Activated CD4-positive, alpha-beta T cell treated with anti-CD3 and anti-CD28 coated beads, Interleukin-2, amount 10 ng/mL, durations not matched to agents 7 days and 5 days (primary cell): ENCODE measurements at regions not wholly inside any gene's neighbourhood (a gene's known extent, or its start where the extent isn't known, plus 50 kb on each side); places are given as distances from the start of the nearest gene placed in this dataset.
"Not testable (repeated sequence)": the region's sequence is repeated elsewhere in the genome, so short reads cannot be mapped to it uniquely, and the experiment has no call there.

Experiments
- CTCF ChIA-PET: fragments of 350-600 bp; sonication (Branson Sonifier 250); formaldehyde crosslinking; loops from one replicate; lab custom pipeline; 2021; ENCODE audit warnings: antibody characterized with exemption; lab: Charles Lee
- POLR2A ChIA-PET: fragments of 350-600 bp; sonication (Branson Sonifier 250); formaldehyde crosslinking; loops from one replicate; lab custom pipeline; 2021; ENCODE audit warnings: antibody characterized with exemption; lab: Charles Lee
- DNase-seq: peaks from one replicate; pipeline ENCODE4 v3.0.0-alpha.2; 2020
- H3K27ac Mint-ChIP-seq: one replicate; pipeline ENCODE4 v1.8.0; 2021; ENCODE audit warnings: mild to moderate bottlenecking, moderate library complexity, mixed read lengths
- H3K27me3 Mint-ChIP-seq: one replicate; pipeline ENCODE4 v1.8.0; 2021; ENCODE audit warnings: mixed read lengths
- H3K36me3 Mint-ChIP-seq: one replicate; pipeline ENCODE4 v1.8.0; 2021; ENCODE audit warnings: low read depth, mixed read lengths
- H3K4me1 Mint-ChIP-seq: one replicate; pipeline ENCODE4 v1.8.0; 2021; ENCODE audit warnings: mixed read lengths
- H3K4me3 Mint-ChIP-seq: one replicate; pipeline ENCODE4 v1.8.0; 2021; ENCODE audit warnings: mild to moderate bottlenecking, moderate library complexity, mixed read lengths
- H3K9me3 Mint-ChIP-seq: one replicate; pipeline ENCODE4 v1.8.0; 2021; ENCODE audit warnings: mixed read lengths

DNA sequence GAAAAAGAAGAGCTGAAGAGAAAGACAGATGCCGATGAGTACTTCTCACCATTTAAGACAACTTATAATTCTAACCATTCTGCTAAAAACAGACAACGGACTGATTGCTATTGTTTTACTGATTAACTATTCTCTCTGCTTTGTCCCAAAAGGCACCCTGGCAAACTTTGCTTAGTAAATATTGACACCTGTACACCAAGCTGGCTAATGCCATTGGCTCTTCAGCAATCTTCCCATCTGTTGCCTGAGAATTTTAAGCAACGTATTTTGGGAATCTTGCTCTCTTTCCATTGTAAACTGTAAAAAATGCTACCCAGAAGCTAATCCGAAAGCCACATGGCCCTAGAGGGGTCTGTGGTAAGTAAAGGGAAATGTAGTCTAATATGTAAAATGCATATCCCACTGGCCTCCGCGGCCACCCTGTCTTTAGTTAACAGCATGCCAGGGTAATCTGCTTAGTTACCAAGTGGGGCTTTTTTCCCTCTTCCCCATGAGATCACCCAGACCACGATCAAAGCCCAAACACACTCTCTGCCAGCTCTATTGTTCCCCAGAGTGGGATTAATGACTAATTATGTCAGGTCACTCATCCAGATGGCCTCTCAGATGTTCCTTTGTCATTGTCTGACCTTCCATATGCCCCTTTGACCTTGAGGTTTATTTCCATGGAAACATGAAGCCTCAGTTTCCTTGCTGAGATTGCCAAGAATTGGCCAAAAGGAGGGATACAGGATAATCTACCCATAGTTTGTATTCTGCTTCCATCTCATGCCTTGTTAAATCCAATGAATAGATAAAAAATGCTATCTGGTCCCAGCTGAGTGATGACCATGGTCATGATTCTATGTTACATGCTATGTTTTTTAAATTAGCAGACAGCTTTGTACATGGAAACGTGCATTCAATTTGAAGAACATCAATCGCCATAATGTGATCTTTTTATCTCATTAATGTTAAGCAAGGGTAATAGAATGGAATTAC, 216.4 kb upstream of the MCHR2 start:
- no peaks in the 10 kb centered on the region for H3K36me3 Mint-ChIP-seq
- H3K9me3 Mint-ChIP-seq = no peaks in the 10 kb centered on the region
- no peak overlapping the region for H3K27ac Mint-ChIP-seq
- no peaks in the 10 kb centered on the region for H3K27me3 Mint-ChIP-seq
- no peaks in the 10 kb centered on the region for H3K4me1 Mint-ChIP-seq
- ChIA-PET CTCF (no interaction called here), POLR2A (no interaction called here)
- no peak for DNase-seq
- H3K4me3 Mint-ChIP-seq = no peak overlapping the region

- DNase-seq = no peak
- Mint-ChIP-seq H3K4me3 (no peak overlapping the region), H3K27ac (no peak overlapping the region), H3K4me1 (no peaks in the 10 kb centered on the region), H3K27me3 (no peaks in the 10 kb centered on the region), H3K9me3 (no peaks in the 10 kb centered on the region), H3K36me3 (no peaks in the 10 kb centered on the region)
- ChIA-PET CTCF (no interaction called here), POLR2A (no interaction called here)
Observed at GRCh38 chr6:100209323-100210136, 215.5 kb upstream of the MCHR2 start.

DNA sequence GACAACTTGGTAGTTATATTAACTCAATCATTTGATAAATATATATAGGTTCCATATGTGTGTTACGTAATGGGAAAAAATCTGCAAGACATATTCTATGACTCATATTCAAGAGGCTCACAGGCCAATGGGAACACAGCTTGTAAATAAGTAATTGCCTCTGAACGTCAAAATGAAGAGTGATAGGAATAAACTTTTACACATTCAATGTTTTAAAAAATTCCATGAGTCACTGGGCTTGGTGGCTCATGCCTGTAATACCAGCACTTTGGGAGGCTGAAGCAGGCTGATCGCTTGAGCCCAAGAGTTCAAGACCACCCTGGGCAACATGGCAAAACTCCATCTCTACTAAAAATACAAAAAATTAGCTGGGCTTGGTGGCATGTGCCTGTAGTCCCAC, 209.4 kb upstream of the MCHR2 start:
- POLR2A ChIA-PET = no interaction called here
- Mint-ChIP-seq H3K36me3 (no peaks in the 10 kb centered on the region), H3K27ac (no peak overlapping the region), H3K4me1 (no peaks in the 10 kb centered on the region), H3K9me3 (no peaks in the 10 kb centered on the region), H3K27me3 (no peaks in the 10 kb centered on the region), H3K4me3 (no peak overlapping the region)
- DNase-seq = no peak
- CTCF ChIA-PET = no interaction called here

- DNase-seq = no peak
- no peaks in the 10 kb centered on the region for H3K4me1 Mint-ChIP-seq
- H3K4me3 Mint-ChIP-seq = no peak overlapping the region
- ChIA-PET CTCF (no interaction called here), POLR2A (interaction anchor here (0.6 kb wide), 1 partner anchor 553 kb away, joined by 3 read pairs; no protein-coding TSS in a partner anchor)
- H3K9me3 Mint-ChIP-seq = no peaks in the 10 kb centered on the region
- no peaks in the 10 kb centered on the region for H3K27me3 Mint-ChIP-seq
- no peaks in the 10 kb centered on the region for H3K36me3 Mint-ChIP-seq
- H3K27ac Mint-ChIP-seq = no peak overlapping the region
Observed at GRCh38 chr6:100202417-100203194, 208.6 kb upstream of the MCHR2 start.

DNA sequence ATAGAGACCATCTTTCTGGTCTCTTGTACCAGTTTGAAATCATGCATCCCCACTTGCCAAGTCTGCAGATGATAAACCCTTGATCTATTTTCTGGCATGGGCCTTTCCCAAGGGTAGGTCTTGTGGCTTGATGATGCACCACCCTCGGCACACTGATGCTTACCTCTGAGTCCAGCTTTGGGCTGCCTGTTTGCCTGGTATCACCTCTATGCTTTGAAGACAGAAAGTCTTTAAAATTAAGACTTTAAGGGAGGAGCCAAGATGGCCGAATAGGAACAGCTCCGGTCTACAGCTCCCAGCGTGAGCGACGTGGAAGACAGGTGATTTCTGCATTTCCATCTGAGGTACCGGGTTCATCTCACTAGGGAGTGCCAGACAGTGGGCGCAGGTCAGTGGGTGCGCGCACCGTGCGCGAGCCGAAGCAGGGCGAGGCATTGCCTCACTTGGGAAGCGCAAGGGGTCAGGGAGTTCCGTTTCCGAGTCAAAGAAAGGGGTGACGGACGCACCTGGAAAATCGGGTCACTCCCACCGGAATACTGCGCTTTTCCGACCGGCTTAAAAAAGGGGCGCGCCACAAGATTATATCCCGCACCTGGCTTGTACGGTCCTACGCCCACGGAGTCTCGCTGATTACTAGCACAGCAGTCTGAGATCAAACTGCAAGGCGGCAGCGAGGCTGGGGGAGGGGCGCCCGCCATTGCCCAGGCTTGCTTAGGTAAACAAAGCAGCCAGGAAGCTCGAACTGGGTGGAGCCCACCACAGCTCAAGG, 202.4 kb upstream of the MCHR2 start:
- POLR2A ChIA-PET, H3K36me3 Mint-ChIP-seq, CTCF ChIA-PET, DNase-seq, H3K4me3 Mint-ChIP-seq, H3K27ac Mint-ChIP-seq, H3K27me3 Mint-ChIP-seq, H3K4me1 Mint-ChIP-seq, H3K9me3 Mint-ChIP-seq: not testable (repeated sequence)

DNA sequence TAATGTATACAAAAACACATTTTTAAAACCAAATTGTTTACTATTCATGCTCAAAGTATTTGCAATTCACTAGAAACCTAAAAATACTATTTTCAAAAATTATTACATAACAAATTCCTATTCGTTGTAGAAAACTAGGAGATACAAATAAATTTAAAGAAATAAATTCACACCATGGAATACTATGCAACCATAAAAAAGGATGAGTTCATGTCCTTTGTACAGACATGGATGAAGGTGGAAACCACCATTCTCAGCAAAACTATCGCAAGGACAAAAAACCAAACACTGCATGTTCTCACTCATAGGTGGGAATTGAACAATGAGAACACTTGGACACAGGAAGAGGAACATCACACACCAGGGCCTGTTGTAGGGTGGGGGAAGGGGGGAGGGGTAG, 201.2 kb upstream of the MCHR2 start:
- POLR2A ChIA-PET, H3K4me1 Mint-ChIP-seq, H3K27me3 Mint-ChIP-seq, DNase-seq, H3K36me3 Mint-ChIP-seq, CTCF ChIA-PET, H3K4me3 Mint-ChIP-seq, H3K27ac Mint-ChIP-seq, H3K9me3 Mint-ChIP-seq: not testable (repeated sequence)

GRCh38 chr6:100194535-100194934, 200.5 kb upstream of the MCHR2 start:
- Mint-ChIP-seq H3K27me3 (peaks cover 2% of the 10 kb centered on the region), H3K4me3 (no peak overlapping the region), H3K36me3 (no peaks in the 10 kb centered on the region), H3K27ac (no peak overlapping the region), H3K4me1 (no peaks in the 10 kb centered on the region), H3K9me3 (no peaks in the 10 kb centered on the region)
- POLR2A ChIA-PET = no interaction called here
- no peak for DNase-seq
- CTCF ChIA-PET = no interaction called here

GRCh38 chr6:100188754-100189153, 194.7 kb upstream of the MCHR2 start:
- Mint-ChIP-seq H3K27ac (no peak overlapping the region), H3K4me3 (no peak overlapping the region), H3K4me1 (no peaks in the 10 kb centered on the region), H3K27me3 (peaks cover 8% of the 10 kb centered on the region), H3K36me3 (no peaks in the 10 kb centered on the region), H3K9me3 (no peaks in the 10 kb centered on the region)
- POLR2A ChIA-PET = no interaction called here
- CTCF ChIA-PET = no interaction called here
- no peak for DNase-seq

GRCh38 chr6:100186552-100186951, 192.5 kb upstream of the MCHR2 start:
- ChIA-PET POLR2A (no interaction called here), CTCF (no interaction called here)
- Mint-ChIP-seq H3K36me3 (no peaks in the 10 kb centered on the region), H3K4me3 (no peak overlapping the region), H3K27me3 (peaks cover 11% of the 10 kb centered on the region), H3K9me3 (no peaks in the 10 kb centered on the region), H3K27ac (no peak overlapping the region), H3K4me1 (no peaks in the 10 kb centered on the region)
- no peak for DNase-seq

DNA sequence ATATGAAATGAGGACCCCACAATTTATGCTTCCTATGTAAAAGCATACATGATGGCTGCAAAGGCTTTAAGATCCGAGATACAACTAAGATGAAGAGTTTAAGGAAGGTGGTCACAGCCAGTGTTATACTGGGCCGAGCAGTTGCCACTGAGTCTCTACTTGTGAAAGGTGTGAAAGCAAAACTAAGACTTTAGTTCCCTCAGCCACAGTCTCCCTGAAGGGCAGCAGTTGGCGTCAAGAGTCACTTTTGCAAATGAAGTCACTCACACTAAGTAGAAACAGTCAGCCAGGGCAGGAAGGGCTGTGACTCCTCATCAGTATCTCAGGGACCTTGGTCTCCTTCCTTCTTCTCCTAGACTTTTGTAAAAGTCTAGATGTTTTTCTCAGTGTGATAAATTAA, 191.6 kb upstream of the MCHR2 start:
- Mint-ChIP-seq H3K9me3 (no peaks in the 10 kb centered on the region), H3K4me1 (no peaks in the 10 kb centered on the region), H3K36me3 (no peaks in the 10 kb centered on the region), H3K27ac (no peak overlapping the region), H3K27me3 (peaks cover 10% of the 10 kb centered on the region), H3K4me3 (no peak overlapping the region)
- ChIA-PET CTCF (no interaction called here), POLR2A (no interaction called here)
- no peak for DNase-seq

GRCh38 chr6:100184473-100184872, 190.4 kb upstream of the MCHR2 start:
- Mint-ChIP-seq H3K27ac (no peak overlapping the region), H3K36me3 (no peaks in the 10 kb centered on the region), H3K9me3 (no peaks in the 10 kb centered on the region), H3K4me1 (no peaks in the 10 kb centered on the region), H3K27me3 (peaks cover 12% of the 10 kb centered on the region), H3K4me3 (no peak overlapping the region)
- no peak for DNase-seq
- ChIA-PET POLR2A (no interaction called here), CTCF (no interaction called here)

GRCh38 chr6:100182313-100182712, 188.3 kb upstream of the MCHR2 start:
- H3K36me3 Mint-ChIP-seq = no peaks in the 10 kb centered on the region
- peaks cover 9% of the 10 kb centered on the region for H3K27me3 Mint-ChIP-seq
- CTCF ChIA-PET = no interaction called here
- H3K4me3 Mint-ChIP-seq = no peak overlapping the region
- no peak overlapping the region for H3K27ac Mint-ChIP-seq
- H3K9me3 Mint-ChIP-seq = no peaks in the 10 kb centered on the region
- no peaks in the 10 kb centered on the region for H3K4me1 Mint-ChIP-seq
- POLR2A ChIA-PET = no interaction called here
- DNase-seq = no peak
